ENCODE measurements at regions not wholly inside any gene's neighbourhood (a gene's known extent, or its start where the extent isn't known, plus 50 kb on each side); places are given as distances from the start of the nearest gene placed in this dataset.

DNA sequence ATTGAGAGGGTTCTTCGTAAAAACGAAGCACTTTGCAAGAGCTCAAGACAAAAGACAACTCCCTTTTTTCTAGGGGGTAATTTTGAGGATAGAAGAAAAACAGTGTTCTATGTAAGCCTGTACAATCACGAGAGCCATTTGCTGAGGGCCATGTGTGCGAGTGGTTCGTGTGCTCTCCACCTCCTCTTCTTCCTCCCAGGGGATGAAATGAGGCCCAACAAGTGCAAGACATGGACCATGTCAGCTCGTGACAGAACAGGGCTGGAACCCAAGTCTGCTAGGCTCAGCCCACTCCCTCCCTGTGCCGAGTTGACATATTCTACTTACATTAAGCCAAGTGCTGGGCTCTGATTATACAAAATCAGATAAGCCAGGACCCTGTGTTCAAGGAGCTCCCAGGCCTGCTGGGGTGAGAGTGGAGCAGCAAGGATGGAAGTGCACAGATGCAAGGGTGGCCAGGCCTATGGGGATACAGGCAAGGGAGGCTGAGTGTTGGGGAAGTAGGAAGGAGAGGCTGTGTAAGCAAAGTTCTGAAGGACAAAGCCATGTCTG, 97.9 kb upstream of the MSX2 start:
- Histone ChIP-seq H3K79me2 (ENCODE audit: control insufficient read depth, insufficient read depth, low read length) (no peaks in the 10 kb centered on the region), H3K9me3 (replicated peaks; ENCODE audit: control insufficient read depth, insufficient read depth, low read length) (no peaks in the 10 kb centered on the region), H2AFZ (ENCODE audit: control insufficient read depth, low read depth, low read length) (no peak overlapping the region), H3K4me2 (ENCODE audit: control insufficient read depth, insufficient read depth) (no peak overlapping the region), H3K9ac (ENCODE audit: control insufficient read depth, insufficient read depth, low read length) (no peak overlapping the region), H3K4me3 (no peak overlapping the region), H4K20me1 (ENCODE audit: control insufficient read depth, insufficient read depth) (no peaks in the 10 kb centered on the region), H3K4me1 (ENCODE audit: control insufficient read depth, insufficient read depth, low read length) (no peaks in the 10 kb centered on the region), H3K27ac (ENCODE audit: control insufficient read depth, insufficient read depth) (no peak overlapping the region), H3K36me3 (ENCODE audit: control insufficient read depth in 2 of 2, insufficient read depth in 2 of 2, low read length in 1 of 2) (no peaks in the 10 kb centered on the region), H3K27me3 (replicated peaks in 1 of 2; ENCODE audit: control insufficient read depth in 2 of 2, insufficient read depth in 2 of 2, low read length in 1 of 2) (no peaks in the 10 kb centered on the region)
- in situ Hi-C loops (cut with MboI) (no loop called here), intact Hi-C loops (cut with micrococcal nuclease; ENCODE audit: unreplicated experiment) (no loop called here)
- no peak for TF ChIP-seq CEBPB (IDR thresholded peaks at IDR 0.05; ENCODE audit: borderline replicate concordance in 1 of 2, low read depth in 2 of 2, low read length in 2 of 2)
- TF ChIP-seq, protein P1, sequence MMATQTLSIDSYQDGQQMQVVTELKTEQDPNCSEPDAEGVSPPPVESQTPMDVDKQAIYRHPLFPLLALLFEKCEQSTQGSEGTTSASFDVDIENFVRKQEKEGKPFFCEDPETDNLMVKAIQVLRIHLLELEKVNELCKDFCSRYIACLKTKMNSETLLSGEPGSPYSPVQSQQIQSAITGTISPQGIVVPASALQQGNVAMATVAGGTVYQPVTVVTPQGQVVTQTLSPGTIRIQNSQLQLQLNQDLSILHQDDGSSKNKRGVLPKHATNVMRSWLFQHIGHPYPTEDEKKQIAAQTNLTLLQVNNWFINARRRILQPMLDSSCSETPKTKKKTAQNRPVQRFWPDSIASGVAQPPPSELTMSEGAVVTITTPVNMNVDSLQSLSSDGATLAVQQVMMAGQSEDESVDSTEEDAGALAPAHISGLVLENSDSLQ (IDR thresholded peaks at IDR 0.05): no peak
- TF ChIP-seq, protein P2, sequence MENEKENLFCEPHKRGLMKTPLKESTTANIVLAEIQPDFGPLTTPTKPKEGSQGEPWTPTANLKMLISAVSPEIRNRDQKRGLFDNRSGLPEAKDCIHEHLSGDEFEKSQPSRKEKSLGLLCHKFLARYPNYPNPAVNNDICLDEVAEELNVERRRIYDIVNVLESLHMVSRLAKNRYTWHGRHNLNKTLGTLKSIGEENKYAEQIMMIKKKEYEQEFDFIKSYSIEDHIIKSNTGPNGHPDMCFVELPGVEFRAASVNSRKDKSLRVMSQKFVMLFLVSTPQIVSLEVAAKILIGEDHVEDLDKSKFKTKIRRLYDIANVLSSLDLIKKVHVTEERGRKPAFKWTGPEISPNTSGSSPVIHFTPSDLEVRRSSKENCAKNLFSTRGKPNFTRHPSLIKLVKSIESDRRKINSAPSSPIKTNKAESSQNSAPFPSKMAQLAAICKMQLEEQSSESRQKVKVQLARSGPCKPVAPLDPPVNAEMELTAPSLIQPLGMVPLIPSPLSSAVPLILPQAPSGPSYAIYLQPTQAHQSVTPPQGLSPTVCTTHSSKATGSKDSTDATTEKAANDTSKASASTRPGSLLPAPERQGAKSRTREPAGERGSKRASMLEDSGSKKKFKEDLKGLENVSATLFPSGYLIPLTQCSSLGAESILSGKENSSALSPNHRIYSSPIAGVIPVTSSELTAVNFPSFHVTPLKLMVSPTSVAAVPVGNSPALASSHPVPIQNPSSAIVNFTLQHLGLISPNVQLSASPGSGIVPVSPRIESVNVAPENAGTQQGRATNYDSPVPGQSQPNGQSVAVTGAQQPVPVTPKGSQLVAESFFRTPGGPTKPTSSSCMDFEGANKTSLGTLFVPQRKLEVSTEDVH (IDR thresholded peaks at IDR 0.05; ENCODE audit: low read depth, partially characterized antibody): no peak
- TF ChIP-seq ZZZ3 (IDR thresholded peaks at IDR 0.05; ENCODE audit: control insufficient read depth, insufficient read length, low read depth): no peak
- TF ChIP-seq NFXL1 (IDR thresholded peaks at IDR 0.05; ENCODE audit: borderline replicate concordance): no peak
- TF ChIP-seq, protein P3, sequence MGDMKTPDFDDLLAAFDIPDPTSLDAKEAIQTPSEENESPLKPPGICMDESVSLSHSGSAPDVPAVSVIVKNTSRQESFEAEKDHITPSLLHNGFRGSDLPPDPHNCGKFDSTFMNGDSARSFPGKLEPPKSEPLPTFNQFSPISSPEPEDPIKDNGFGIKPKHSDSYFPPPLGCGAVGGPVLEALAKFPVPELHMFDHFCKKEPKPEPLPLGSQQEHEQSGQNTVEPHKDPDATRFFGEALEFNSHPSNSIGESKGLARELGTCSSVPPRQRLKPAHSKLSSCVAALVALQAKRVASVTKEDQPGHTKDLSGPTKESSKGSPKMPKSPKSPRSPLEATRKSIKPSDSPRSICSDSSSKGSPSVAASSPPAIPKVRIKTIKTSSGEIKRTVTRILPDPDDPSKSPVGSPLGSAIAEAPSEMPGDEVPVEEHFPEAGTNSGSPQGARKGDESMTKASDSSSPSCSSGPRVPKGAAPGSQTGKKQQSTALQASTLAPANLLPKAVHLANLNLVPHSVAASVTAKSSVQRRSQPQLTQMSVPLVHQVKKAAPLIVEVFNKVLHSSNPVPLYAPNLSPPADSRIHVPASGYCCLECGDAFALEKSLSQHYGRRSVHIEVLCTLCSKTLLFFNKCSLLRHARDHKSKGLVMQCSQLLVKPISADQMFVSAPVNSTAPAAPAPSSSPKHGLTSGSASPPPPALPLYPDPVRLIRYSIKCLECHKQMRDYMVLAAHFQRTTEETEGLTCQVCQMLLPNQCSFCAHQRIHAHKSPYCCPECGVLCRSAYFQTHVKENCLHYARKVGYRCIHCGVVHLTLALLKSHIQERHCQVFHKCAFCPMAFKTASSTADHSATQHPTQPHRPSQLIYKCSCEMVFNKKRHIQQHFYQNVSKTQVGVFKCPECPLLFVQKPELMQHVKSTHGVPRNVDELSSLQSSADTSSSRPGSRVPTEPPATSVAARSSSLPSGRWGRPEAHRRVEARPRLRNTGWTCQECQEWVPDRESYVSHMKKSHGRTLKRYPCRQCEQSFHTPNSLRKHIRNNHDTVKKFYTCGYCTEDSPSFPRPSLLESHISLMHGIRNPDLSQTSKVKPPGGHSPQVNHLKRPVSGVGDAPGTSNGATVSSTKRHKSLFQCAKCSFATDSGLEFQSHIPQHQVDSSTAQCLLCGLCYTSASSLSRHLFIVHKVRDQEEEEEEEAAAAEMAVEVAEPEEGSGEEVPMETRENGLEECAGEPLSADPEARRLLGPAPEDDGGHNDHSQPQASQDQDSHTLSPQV (IDR thresholded peaks at IDR 0.05): no peak
- TF ChIP-seq TCF12 (IDR thresholded peaks at IDR 0.05; ENCODE audit: low read depth, low read length): no peak
- TF ChIP-seq GABPA (IDR thresholded peaks at IDR 0.05; ENCODE audit: low read depth): no peak
- TF ChIP-seq RELA (IDR thresholded peaks at IDR 0.05; ENCODE audit: borderline replicate concordance, partially characterized antibody): no peak
- no peak for TF ChIP-seq SPI1 (IDR thresholded peaks at IDR 0.05; ENCODE audit: borderline replicate concordance, insufficient read depth, low read depth, low read length)
- no peak for TF ChIP-seq FOXM1 (IDR thresholded peaks at IDR 0.05; ENCODE audit: low read depth, low read length)
- TF ChIP-seq, protein P4, sequence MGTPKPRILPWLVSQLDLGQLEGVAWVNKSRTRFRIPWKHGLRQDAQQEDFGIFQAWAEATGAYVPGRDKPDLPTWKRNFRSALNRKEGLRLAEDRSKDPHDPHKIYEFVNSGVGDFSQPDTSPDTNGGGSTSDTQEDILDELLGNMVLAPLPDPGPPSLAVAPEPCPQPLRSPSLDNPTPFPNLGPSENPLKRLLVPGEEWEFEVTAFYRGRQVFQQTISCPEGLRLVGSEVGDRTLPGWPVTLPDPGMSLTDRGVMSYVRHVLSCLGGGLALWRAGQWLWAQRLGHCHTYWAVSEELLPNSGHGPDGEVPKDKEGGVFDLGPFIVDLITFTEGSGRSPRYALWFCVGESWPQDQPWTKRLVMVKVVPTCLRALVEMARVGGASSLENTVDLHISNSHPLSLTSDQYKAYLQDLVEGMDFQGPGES (IDR thresholded peaks at IDR 0.05): no peak
- TF ChIP-seq SMC3 (IDR thresholded peaks at IDR 0.05; ENCODE audit: borderline replicate concordance, low read length): no peak
- no peak for TF ChIP-seq CHD2 (IDR thresholded peaks at IDR 0.05; ENCODE audit: borderline replicate concordance, low read depth, low read length)
- TF ChIP-seq NRF1 (conservative IDR thresholded peaks at IDR 0.05; ENCODE audit: low read depth, low read length): no peak
- TF ChIP-seq ZNF217 (IDR thresholded peaks at IDR 0.05): no peak
- TF ChIP-seq MTA3 (IDR thresholded peaks at IDR 0.05; ENCODE audit: borderline replicate concordance, low read length): no peak
- ChIA-PET CTCF (no interaction called here), RAD21 (ENCODE audit: unreplicated experiment) (no interaction called here), SMC1A (ENCODE audit: uncharacterized antibody, unreplicated experiment) (no interaction called here), POLR2A (no interaction called here)
- no TSS peak for BruUV-seq (replicated peaks)
- 29% methylated on average over 7 of the region's 7 CpGs for WGBS (ENCODE audit: insufficient coverage, insufficient replicate concordance, low lambda C conversion rate, missing lambda C conversion rate)
- ATAC-seq (no peak), DNase-seq (ENCODE audit: low read depth, low spot score) (no peak), FAIRE-seq (no peak)

All from GM12878 (cell line).